OCI-LY1 (cell line): ENCODE measurements at regions not wholly inside any gene's neighbourhood (a gene's known extent, or its start where the extent isn't known, plus 50 kb on each side); places are given as distances from the start of the nearest gene placed in this dataset.

Experiments used
- EZH2 ChIP-seq: fragments of 200-600 bp; sonication (generic), shearing (Covaris generic); IDR thresholded peaks from 2 replicates; pipeline ENCODE4 v1.8.0; 2017; ENCODE audit warnings: borderline replicate concordance, mixed run types, mild to moderate bottlenecking, antibody characterized with exemption, low read length, moderate library complexity, mixed read lengths
- TF ChIP-seq, protein P1 (sequence below): fragments of 200-600 bp; sonication (generic), shearing (Covaris generic); IDR thresholded peaks from 2 replicates; pipeline ENCODE4 v1.5.1; 2017; ENCODE audit warnings: mild to moderate bottlenecking, antibody characterized with exemption, low read length, moderate library complexity, mixed read lengths

DNA sequence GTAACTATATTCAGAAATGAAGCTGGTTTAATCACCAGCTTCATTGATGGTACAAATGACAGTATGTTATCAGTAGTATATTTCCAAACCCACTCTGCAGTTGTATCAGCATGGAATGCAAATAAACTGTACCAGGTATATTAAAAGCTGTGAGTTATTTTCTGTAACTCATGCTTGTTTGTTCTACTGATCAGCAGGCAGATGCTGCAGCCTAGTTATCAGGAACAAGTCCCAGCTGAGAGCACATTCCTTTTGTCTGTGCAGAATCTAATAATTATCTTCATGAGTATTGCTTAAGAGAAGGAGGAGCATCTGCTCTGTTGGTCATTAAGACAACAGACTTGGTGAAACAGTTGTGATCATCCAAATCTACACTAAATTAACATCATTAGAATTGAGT lies 1331.1 kb downstream of the MRPL39 start:
- TF ChIP-seq, protein P1, sequence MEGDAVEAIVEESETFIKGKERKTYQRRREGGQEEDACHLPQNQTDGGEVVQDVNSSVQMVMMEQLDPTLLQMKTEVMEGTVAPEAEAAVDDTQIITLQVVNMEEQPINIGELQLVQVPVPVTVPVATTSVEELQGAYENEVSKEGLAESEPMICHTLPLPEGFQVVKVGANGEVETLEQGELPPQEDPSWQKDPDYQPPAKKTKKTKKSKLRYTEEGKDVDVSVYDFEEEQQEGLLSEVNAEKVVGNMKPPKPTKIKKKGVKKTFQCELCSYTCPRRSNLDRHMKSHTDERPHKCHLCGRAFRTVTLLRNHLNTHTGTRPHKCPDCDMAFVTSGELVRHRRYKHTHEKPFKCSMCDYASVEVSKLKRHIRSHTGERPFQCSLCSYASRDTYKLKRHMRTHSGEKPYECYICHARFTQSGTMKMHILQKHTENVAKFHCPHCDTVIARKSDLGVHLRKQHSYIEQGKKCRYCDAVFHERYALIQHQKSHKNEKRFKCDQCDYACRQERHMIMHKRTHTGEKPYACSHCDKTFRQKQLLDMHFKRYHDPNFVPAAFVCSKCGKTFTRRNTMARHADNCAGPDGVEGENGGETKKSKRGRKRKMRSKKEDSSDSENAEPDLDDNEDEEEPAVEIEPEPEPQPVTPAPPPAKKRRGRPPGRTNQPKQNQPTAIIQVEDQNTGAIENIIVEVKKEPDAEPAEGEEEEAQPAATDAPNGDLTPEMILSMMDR, result no peak
- no peak for TF ChIP-seq EZH2
